ELR (cell line): ENCODE measurements at regions not wholly inside any gene's neighbourhood (a gene's known extent, or its start where the extent isn't known, plus 50 kb on each side); places are given as distances from the start of the nearest gene placed in this dataset.
"Not testable (repeated sequence)": the region's sequence is repeated elsewhere in the genome, so short reads cannot be mapped to it uniquely, and the experiment has no call there.

Source experiments
- DNase-seq: peaks from one replicate; pipeline ENCODE4 v3.0.0-alpha.2; 2015; ENCODE audit warnings: low read depth

GRCh38 chr10:55237462-55237861, 436.4 kb upstream of the PCDH15 start:
- no peak for DNase-seq

- no peak for DNase-seq
Measured at GRCh38 chr10:55233505-55233904, 432.5 kb upstream of the PCDH15 start.

GRCh38 chr10:55233090-55233489, 432.1 kb upstream of the PCDH15 start:
- DNase-seq, result no peak

- no peak for DNase-seq
Measured at GRCh38 chr10:55232553-55232952, 431.5 kb upstream of the PCDH15 start.

- no peak for DNase-seq
Measured at GRCh38 chr10:55227967-55228366, 426.9 kb upstream of the PCDH15 start.

- DNase-seq, result no peak
Measured at GRCh38 chr10:55224007-55224781, 423.2 kb upstream of the PCDH15 start.

- no peak for DNase-seq
Measured at GRCh38 chr10:55223352-55223751, 422.3 kb upstream of the PCDH15 start.

GRCh38 chr10:55220975-55221374, 419.9 kb upstream of the PCDH15 start:
- DNase-seq, result no peak

- no peak for DNase-seq
Measured at GRCh38 chr10:55215699-55216098, 414.7 kb upstream of the PCDH15 start.

GRCh38 chr10:55214608-55215007, 413.6 kb upstream of the PCDH15 start:
- no peak for DNase-seq

GRCh38 chr10:55212051-55212450, 411.0 kb upstream of the PCDH15 start:
- no peak for DNase-seq

- DNase-seq, result no peak
Measured at GRCh38 chr10:55203874-55204273, 402.8 kb upstream of the PCDH15 start.

- DNase-seq, result no peak
Measured at GRCh38 chr10:55203319-55203718, 402.3 kb upstream of the PCDH15 start.

GRCh38 chr10:55200020-55200419, 399.0 kb upstream of the PCDH15 start:
- no peak for DNase-seq

- DNase-seq, result no peak
Measured at GRCh38 chr10:55191236-55191860, 390.3 kb upstream of the PCDH15 start.

GRCh38 chr10:55183993-55184392, 383.0 kb upstream of the PCDH15 start:
- no peak for DNase-seq

GRCh38 chr10:55180357-55180756, 379.3 kb upstream of the PCDH15 start:
- no peak for DNase-seq

- DNase-seq, result no peak
Measured at GRCh38 chr10:55174419-55174818, 373.4 kb upstream of the PCDH15 start.

- DNase-seq, result no peak
Measured at GRCh38 chr10:55169493-55169892, 368.5 kb upstream of the PCDH15 start.

- DNase-seq, result no peak
Measured at GRCh38 chr10:55168343-55168742, 367.3 kb upstream of the PCDH15 start.

GRCh38 chr10:55163388-55163979, 362.5 kb upstream of the PCDH15 start:
- no peak for DNase-seq

- not testable (repeated sequence) for DNase-seq
Measured at GRCh38 chr10:55162321-55162720, 361.3 kb upstream of the PCDH15 start.

GRCh38 chr10:55160655-55161283, 359.7 kb upstream of the PCDH15 start:
- no peak for DNase-seq
